ES-I3 (cell line): ENCODE measurements at regions not wholly inside any gene's neighbourhood (a gene's known extent, or its start where the extent isn't known, plus 50 kb on each side); places are given as distances from the start of the nearest gene placed in this dataset.
"Not testable (repeated sequence)": the region's sequence is repeated elsewhere in the genome, so short reads cannot be mapped to it uniquely, and the experiment has no call there.

Experiments used
- H3K36me3 ChIP-seq: 2 replicates; pipeline ENCODE4 v1.6.1; 2013; ENCODE audit warnings: mild to moderate bottlenecking, low read length, control low read depth, moderate library complexity; ENCODE audit not compliant: insufficient read depth
- H3K4me1 ChIP-seq: 2 replicates; pipeline ENCODE4 v1.6.1; 2013; ENCODE audit warnings: mild to moderate bottlenecking, control low read depth, low read length; ENCODE audit not compliant: insufficient read depth
- H3K9ac ChIP-seq: 2 replicates; pipeline ENCODE4 v1.6.1; 2013; ENCODE audit warnings: low read depth, mild to moderate bottlenecking, low read length, moderate library complexity
- H3K9me3 ChIP-seq: 2 replicates; pipeline ENCODE4 v1.6.1; 2013; ENCODE audit warnings: mild to moderate bottlenecking, low read length, moderate library complexity; ENCODE audit not compliant: control insufficient read depth, insufficient read depth

DNA sequence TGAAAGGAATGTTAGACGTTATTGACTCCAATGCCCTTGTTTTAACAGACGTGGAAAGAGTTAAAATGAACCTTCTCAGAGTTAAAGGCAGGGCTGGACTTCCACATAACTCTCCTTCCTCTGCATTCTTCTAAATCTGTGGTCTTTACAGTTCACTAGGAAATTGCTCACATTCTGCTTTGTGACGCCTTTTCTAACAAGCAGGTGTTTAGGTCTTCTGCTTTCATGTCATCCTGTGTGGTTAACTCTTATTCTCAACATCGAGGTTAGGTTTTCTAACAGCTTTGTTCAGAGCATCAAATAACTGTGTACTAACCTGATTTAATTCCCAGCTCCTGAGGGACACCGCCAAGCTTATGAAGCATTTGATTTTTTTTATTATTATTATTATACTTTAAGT, 81.3 kb upstream of the NT5E start:
- Histone ChIP-seq H3K9me3 (no peaks in the 10 kb centered on the region), H3K9ac (no peak overlapping the region), H3K4me1 (no peaks in the 10 kb centered on the region), H3K36me3 (no peaks in the 10 kb centered on the region)

DNA sequence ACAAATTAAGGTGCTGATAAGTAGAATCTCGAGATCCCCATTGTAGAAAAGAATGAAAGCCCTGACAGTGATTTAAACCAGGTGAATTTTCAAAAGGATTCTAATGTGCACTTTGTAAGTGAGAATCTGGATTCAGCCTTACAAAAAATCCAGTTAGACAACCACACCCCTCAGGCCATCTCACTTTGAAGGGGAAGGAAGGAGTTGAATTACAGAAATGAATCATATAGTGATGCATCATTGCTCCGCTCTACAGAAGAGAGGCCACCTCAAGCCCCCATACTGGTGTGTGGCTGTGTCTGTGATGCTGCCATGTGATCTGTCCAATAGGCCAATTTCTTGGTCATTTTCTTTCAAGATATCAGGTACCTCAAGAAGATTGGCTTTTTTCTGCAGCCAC, 85.5 kb upstream of the NT5E start:
- Histone ChIP-seq H3K9me3 (no peaks in the 10 kb centered on the region), H3K9ac (no peak overlapping the region), H3K36me3 (no peaks in the 10 kb centered on the region), H3K4me1 (no peaks in the 10 kb centered on the region; the same call in 1 of the 2 replicates)

DNA sequence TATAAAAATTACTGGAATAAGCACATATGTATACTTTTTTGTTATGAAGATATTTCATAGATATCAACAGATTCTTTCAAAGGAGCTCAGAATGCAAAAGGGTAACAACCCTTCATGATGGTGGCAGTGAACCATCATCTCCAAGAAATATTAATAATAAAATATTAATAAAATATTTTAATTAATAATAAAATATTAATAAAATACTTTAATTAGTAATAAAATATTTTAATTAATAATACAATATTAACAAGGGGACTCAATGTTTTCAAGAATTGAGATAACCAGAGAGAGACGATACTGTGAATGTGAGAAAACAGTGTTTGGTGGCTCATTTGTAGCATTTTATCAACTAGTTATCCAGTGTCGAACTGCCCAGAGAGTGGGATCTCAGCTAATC, 86.0 kb upstream of the NT5E start:
- Histone ChIP-seq H3K4me1 (no peaks in the 10 kb centered on the region; the same call in 1 of the 2 replicates), H3K36me3 (no peaks in the 10 kb centered on the region), H3K9ac (no peak overlapping the region), H3K9me3 (no peaks in the 10 kb centered on the region)

DNA sequence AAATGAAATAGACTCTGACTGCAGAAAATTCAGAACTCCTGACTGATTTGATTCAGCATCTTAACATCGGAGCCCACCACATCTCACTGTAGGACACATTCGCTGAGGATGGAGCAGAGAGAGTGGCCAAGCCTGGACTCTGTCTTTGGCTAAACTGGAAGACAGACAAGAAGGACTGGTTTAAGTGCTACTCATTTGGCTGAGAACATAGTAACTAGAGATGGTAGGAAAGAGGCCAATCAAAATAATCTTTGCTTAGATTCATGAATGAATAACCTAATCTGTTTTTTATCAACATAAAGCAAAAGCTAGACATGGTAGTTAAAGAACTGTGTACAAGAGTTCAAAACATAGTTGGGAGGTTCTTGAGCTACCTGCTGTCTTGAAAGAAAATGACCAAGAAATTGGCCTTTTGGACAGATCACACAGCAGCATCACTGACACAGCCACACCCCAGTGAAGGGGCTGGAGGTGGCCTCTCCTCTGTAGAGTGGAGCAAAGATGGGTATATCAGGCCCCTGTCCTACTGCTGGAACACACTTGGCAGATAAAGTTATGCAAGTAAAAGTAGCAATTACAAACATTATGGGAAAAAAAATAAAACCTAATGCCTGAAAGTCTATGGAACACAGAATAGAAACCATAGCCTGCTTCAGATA, 87.1 kb upstream of the NT5E start:
- no peaks in the 10 kb centered on the region; the same call in 1 of the 2 replicates for H3K4me1 ChIP-seq
- no peaks in the 10 kb centered on the region for H3K9me3 ChIP-seq
- H3K9ac ChIP-seq: no peak overlapping the region
- H3K36me3 ChIP-seq: no peaks in the 10 kb centered on the region

DNA sequence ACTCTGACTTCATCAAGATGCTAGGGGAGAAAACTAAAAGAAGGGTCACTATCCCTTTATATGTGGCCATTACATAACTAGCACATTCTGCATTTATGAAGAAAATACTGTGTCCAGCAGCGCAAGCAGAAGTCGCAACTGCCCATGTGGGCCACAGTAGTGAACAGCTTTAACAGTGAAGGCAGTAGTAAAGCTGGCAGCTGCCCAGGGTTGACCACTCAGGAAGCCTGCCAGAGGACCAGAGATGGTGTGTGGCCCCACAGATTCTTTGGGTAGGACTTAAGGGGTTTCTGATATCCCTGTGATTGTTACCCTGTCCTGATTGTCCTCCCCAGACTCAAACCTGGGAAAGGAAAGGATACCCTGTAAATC, 88.3 kb upstream of the NT5E start:
- Histone ChIP-seq H3K9me3 (no peaks in the 10 kb centered on the region), H3K4me1 (no peaks in the 10 kb centered on the region; the same call in 1 of the 2 replicates), H3K9ac (no peak overlapping the region), H3K36me3 (no peaks in the 10 kb centered on the region)

DNA sequence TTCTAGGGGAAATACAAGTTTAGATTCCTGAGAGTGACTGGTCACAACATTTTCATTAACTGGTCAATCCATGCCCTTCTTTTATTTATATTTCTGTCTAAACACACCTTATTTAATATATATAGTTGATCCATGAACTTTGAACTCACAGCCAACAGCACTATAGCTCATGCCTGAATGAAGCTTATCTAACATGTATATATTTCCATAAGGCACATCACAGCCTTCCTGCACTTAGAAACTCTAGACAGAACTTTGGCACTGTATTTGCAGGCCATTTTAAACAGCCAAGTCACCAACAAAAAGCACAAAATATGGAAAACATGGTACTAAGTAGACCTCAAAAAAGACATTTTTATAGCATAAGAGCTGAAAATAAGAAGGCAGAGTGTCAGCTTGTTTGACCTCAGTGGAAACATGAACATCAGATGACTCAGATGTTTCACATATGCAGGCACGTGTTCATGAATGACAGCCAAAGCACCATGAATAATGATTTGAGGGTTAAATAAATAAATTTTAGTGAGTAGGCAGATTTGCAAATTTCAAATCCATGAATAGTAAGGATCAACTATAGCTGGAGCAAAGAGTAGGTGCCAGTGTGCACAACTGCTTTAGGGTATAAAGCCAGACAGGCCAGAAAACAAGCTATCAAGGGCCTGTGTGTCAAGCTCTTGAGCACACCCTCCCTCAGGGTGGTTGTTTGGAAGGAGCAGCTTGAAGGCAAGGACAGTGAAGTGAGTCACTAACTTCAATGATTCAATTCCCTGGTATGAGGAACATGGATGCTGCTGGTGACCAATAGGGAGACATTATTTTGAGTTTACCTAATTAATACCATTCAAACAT, 88.9 kb upstream of the NT5E start:
- Histone ChIP-seq H3K4me1 (no peaks in the 10 kb centered on the region; the same call in 1 of the 2 replicates), H3K9ac (no peak overlapping the region), H3K36me3 (no peaks in the 10 kb centered on the region), H3K9me3 (no peaks in the 10 kb centered on the region)

DNA sequence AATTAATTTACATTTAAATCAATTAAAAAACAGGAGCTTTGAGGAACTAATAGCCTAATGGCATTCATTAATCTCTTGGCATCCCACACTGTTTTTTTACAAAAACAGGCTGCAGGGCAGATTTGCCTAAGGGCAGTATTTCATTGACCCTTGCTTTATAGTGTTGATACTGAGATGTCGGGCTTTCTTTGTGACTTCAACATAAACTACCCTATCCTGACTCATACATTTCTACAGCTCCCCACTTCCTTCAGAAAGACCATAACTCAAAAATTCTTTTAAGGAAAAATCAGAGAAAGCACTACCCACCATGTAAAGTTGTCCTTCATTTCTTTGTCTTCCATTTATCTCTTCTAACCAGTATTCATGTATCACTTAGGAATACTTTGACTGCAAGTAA, 92.2 kb upstream of the NT5E start:
- no peaks in the 10 kb centered on the region for H3K36me3 ChIP-seq
- no peaks in the 10 kb centered on the region for H3K9me3 ChIP-seq
- no peaks in the 10 kb centered on the region; the same call in 1 of the 2 replicates for H3K4me1 ChIP-seq
- no peak overlapping the region for H3K9ac ChIP-seq

DNA sequence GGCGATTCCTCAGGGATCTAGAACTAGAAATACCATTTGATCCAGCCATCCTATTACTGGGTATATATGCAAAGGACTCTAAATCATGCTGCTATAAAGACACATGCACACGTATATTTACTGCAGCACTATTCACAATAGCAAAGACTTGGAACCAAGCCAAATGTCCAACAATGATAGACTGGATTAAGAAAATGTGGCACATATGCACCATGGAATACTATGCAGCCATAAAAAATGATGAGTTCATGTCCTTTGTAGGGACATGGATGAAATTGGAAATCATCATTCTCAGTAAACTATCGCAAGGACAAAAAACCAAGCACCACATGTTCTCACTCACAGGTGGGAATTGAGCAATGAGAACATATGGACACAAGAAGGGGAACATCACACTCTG, 93.1 kb upstream of the NT5E start:
- H3K9ac ChIP-seq, H3K4me1 ChIP-seq, H3K9me3 ChIP-seq, H3K36me3 ChIP-seq: not testable (repeated sequence)

DNA sequence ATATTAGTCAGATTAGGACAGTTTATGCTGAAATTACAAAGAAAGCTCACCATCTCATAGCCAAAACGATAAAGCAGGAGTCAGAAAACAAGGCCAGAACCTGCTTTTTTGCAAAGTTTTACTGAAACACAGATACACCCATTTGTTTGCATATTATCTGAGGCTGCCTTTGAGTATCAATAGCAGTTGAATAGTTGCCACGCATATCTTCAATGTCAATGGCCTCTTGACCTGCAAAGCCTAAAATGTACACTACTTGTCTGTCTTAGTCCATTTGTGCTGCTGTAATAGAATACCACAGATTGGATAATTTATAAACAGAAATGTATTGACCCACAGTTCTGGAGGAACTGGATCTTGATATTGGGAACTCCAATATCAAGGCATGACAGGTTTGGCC, 94.1 kb upstream of the NT5E start:
- Histone ChIP-seq H3K4me1 (no peaks in the 10 kb centered on the region), H3K9me3 (no peaks in the 10 kb centered on the region), H3K36me3 (no peaks in the 10 kb centered on the region), H3K9ac (no peak overlapping the region)

DNA sequence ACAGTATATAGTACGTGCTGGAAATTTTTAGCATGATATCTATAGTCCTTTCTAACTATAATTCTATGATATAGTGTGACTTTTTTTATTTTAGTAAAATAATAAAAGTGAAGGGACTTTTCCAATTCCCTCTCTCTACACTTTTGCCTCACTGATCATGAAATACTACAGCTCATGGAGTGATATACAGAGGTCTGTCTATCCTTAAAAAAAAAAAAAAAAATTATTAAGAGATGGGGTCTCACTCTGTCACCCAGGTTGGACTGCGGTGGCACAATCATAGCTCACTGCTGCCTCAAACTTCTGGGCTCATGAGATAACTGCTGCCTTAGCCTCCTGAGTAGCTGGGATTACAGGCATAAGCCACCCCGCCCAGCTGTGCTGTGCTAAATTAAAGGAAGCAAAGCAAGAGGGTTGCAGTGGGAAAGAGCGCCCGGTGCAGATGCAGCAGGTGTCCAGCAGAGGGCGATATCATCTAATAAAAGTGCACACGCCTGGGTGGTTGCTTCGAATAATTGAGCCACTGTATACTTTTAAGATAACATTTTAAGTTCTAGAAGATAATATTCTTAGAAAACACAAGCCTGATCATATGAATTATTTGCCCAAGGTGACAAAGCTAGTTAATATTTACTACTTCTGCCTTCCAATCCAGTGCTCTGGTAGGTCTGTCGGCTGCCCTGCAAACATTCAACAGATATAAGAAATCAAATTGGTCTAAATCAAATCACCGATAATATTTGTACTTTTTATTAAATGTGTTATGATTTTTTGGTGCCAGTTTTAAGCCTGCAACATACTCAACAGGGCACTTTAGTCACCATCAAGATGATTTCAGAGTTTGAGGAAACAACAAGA, 94.9 kb upstream of the NT5E start:
- Histone ChIP-seq H3K4me1 (no peaks in the 10 kb centered on the region), H3K9me3 (no peaks in the 10 kb centered on the region), H3K36me3 (no peaks in the 10 kb centered on the region), H3K9ac (no peak overlapping the region)

DNA sequence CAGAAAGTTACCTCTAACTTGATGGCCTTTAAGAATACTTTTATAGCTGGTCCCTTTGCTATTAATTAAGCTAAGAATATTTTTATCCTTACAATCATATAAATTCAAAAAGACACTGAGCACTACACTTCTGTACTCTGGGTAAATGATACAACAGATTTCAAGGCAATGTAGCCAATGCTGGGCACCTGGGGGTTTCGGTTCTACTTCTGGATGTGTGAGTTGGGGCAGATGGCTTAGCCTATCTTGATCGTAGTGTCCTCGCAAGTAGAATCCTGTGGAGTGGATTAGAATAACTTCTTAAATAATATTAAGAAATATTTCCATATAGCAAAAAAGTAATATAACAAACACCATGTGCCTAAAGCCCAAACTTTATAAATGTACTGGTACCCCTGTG, 96.9 kb upstream of the NT5E start:
- Histone ChIP-seq H3K9ac (no peak overlapping the region), H3K36me3 (no peaks in the 10 kb centered on the region), H3K4me1 (no peaks in the 10 kb centered on the region), H3K9me3 (no peaks in the 10 kb centered on the region)

DNA sequence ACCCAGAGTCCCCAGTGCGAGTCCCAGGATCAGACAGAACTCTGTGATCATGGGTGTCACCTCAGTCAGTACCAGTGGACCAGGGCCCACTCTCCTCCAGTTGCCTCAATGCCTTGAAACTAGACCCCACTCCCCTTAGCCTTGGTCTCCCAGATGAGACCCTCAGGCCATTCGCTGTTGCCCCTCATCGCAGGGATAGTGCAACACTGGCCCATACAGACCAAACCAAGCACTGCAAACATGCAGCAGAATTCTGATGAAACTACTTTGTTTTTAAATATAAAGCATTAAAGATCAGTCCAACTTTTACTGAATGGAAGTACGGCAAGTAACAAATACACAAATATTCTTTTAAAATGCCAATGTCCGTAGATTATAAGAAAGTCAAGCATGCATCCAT, 101.2 kb upstream of the NT5E start:
- H3K36me3 ChIP-seq: no peaks in the 10 kb centered on the region
- no peaks in the 10 kb centered on the region for H3K4me1 ChIP-seq
- H3K9ac ChIP-seq: no peak overlapping the region
- no peaks in the 10 kb centered on the region for H3K9me3 ChIP-seq

DNA sequence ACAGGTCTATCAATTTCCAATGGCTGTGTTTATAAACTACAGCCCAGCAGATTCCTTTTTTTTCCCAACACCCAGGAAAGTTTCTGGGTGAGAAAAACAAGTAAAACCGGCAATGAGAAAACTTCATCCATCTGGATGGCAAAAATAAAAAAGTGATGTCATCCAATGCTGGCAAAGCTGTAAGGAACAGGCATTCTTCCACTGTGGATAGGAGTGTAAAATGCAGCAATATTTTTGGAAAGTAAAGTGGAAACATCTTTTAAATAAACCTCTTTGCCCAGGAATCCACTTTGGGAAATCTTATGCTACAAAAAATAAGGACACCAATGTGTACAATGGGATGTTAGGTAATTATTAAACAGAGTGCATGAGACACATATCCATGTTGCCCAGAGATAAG, 102.1 kb upstream of the NT5E start:
- Histone ChIP-seq H3K36me3 (no peaks in the 10 kb centered on the region), H3K9me3 (no peaks in the 10 kb centered on the region), H3K9ac (no peak overlapping the region), H3K4me1 (no peaks in the 10 kb centered on the region)

DNA sequence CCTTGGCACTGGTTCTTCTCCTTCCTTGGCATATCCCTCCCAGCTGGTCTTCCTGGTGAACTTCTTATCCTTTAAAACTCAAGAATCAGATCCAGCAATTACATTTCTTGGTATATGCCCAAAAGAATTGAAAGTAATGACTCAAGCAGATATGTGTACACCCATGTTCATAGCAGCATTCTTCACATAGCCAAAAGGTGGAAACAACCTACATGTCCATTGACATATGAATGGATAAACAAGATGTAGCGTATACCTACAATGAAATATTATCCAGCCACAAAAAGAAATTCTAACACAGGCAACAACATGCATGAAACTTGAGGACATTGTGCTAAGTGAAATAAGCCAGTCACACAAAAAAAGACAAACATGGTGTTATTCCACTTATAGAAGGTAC, 103.7 kb upstream of the NT5E start:
- Histone ChIP-seq H3K9ac (no peak overlapping the region), H3K9me3 (no peaks in the 10 kb centered on the region), H3K36me3 (no peaks in the 10 kb centered on the region), H3K4me1 (no peaks in the 10 kb centered on the region)
